Stimulated activated effector memory CD8-positive, alpha-beta T cell treated with anti-CD3 and anti-CD28 coated beads, Interleukin-12 subunit alpha, Interleukin-12 subunit beta, amount 100 ng/mL, for 72 hours (primary cell): ENCODE measurements at regions not wholly inside any gene's neighbourhood (a gene's known extent, or its start where the extent isn't known, plus 50 kb on each side); places are given as distances from the start of the nearest gene placed in this dataset.

Experiments used
- ATAC-seq: fragments of 150-1000 bp; cut with Tn5 transposase; 2 replicates; pipeline ENCODE4 v1.10.0; 2021
- DNase-seq, 2 donors: peaks; one replicate each; pipeline ENCODE4 v3.0.0; 2021 to 2022; ENCODE audit warnings: low spot score in 2 of 2
- H3K27ac Mint-ChIP-seq: one replicate; pipeline ENCODE4 v1.8.0; 2022; ENCODE audit warnings: mild to moderate bottlenecking, mixed read lengths
- H3K36me3 Mint-ChIP-seq: one replicate; pipeline ENCODE4 v1.8.0; 2022; ENCODE audit warnings: mild to moderate bottlenecking, mixed read lengths
- H3K4me1 Mint-ChIP-seq: one replicate; pipeline ENCODE4 v1.8.0; 2022; ENCODE audit warnings: mixed read lengths
- H3K4me3 Mint-ChIP-seq: one replicate; pipeline ENCODE4 v1.8.0; 2022; ENCODE audit warnings: mild to moderate bottlenecking, mixed read lengths
- H3K9me3 Mint-ChIP-seq: one replicate; pipeline ENCODE4 v1.8.0; 2022; ENCODE audit warnings: mixed read lengths

DNA sequence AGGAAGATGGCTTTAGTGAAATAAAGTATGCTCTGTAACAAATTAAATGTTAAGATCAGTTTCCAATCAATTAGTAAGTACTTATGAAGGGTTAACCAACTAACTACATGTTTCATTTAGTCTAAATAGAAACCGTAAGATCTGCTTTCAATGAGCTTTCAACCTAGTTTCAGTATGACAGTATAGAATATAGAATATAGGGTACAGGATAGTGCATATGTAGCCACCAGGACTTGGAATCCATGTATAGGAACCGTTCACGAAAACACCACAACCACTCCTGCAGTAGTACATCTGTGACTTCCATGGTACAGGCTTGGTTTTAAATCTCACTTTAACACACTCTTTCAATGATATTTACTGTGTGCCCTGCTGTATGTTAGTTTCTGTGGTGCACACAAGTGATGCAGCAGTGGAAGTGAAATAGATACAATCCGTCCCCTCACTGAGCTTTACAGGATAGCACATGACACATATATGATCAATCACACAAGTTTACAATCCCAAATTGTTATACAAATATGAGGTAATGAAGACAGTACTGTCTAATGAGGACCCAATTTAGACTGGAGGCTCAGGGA, 479.7 kb upstream of the MARCKS start:
- no peaks in the 10 kb centered on the region for H3K4me1 Mint-ChIP-seq
- peak; percentile 13 for ATAC-seq
- H3K27ac Mint-ChIP-seq = no peak overlapping the region
- no peak for DNase-seq
- H3K4me3 Mint-ChIP-seq = no peak overlapping the region
- H3K36me3 Mint-ChIP-seq = no peaks in the 10 kb centered on the region
- H3K9me3 Mint-ChIP-seq = no peaks in the 10 kb centered on the region

DNA sequence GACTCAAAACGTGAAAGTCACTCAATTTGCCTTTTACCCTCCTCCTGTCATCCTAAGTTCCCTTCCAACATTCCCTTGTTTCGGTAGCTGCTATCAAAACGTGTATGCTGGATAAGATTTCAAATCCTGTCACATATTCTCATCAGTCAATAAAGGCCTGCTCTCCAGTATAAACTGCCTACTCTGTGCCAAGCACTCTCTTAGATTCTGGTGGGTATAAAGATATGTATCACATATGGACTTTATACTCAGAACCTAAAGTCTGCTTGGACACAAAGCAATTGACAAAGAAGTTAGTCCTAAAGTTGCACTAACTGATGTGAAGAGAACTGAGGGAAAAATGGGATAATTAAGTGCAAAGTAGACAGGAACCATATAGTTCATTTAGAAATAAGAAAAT, 476.6 kb upstream of the MARCKS start:
- no peak overlapping the region for H3K4me3 Mint-ChIP-seq
- no peaks in the 10 kb centered on the region for H3K36me3 Mint-ChIP-seq
- no peak overlapping the region for H3K27ac Mint-ChIP-seq
- ATAC-seq (no peak), DNase-seq (no peak)
- no peaks in the 10 kb centered on the region for H3K4me1 Mint-ChIP-seq
- no peaks in the 10 kb centered on the region for H3K9me3 Mint-ChIP-seq

DNA sequence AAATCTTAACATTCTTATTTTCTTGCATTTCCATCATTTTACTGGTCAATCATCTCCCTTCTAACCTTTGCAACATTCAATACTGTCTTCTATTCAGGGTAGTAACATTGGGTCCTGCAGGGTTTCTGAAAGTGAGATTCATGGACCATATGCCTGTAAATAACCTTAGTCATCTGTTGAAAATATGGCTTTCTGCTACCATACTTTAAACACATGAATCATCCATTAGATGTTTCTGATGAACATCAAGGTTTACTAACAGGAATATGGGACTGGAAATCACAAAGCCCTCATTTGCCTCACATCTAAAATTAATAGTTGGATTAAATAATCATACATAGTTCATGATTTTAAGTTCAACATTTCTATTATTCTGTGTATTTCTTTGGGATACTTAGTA, 475.9 kb upstream of the MARCKS start:
- no peaks in the 10 kb centered on the region for H3K36me3 Mint-ChIP-seq
- ATAC-seq (no peak), DNase-seq (no peak)
- no peaks in the 10 kb centered on the region for H3K9me3 Mint-ChIP-seq
- H3K27ac Mint-ChIP-seq = no peak overlapping the region
- no peak overlapping the region for H3K4me3 Mint-ChIP-seq
- no peaks in the 10 kb centered on the region for H3K4me1 Mint-ChIP-seq

DNA sequence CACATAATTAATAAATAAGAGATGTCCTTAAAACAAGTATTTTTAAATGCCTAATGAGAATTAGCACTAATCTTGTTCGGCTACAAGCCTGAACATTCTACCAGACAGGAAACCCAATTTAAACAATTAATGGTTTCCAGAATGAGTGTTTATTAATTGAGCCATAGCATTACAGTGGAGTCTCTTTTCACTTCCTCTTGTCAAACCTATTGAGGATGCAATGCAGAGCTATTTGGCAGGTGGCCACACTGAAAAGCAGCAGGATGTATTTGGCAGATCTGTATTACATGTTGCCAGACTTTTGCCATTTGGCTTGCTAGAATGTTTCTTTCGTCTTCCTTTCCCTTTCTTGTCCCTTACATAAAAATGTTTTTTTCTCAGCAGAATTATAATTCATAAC, 475.2 kb upstream of the MARCKS start:
- H3K9me3 Mint-ChIP-seq = no peaks in the 10 kb centered on the region
- no peak for DNase-seq
- no peaks in the 10 kb centered on the region for H3K4me1 Mint-ChIP-seq
- no peak overlapping the region for H3K4me3 Mint-ChIP-seq
- no peaks in the 10 kb centered on the region for H3K36me3 Mint-ChIP-seq
- ATAC-seq = no peak
- no peak overlapping the region for H3K27ac Mint-ChIP-seq

DNA sequence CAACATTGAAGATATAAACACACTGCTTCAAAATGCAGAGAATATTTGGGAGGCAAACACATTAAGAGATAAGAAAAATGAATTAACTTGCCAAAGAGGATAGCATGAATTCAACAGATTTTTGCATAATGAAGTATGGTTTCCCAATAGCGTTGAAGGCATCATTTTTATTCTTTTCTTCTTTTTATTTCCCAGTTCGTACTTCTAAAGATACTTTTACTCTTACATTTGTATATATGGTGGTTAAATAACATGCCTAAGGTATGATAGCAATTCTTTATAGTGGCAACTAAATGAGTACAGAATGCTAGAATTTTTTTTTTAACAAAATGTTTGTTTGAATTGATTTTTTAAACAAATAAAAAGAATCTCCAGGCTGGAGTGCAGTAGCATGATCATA, 473.4 kb upstream of the MARCKS start:
- no peaks in the 10 kb centered on the region for H3K4me1 Mint-ChIP-seq
- H3K4me3 Mint-ChIP-seq = no peak overlapping the region
- ATAC-seq (no peak), DNase-seq (no peak)
- H3K27ac Mint-ChIP-seq = no peak overlapping the region
- no peaks in the 10 kb centered on the region for H3K9me3 Mint-ChIP-seq
- no peaks in the 10 kb centered on the region for H3K36me3 Mint-ChIP-seq

DNA sequence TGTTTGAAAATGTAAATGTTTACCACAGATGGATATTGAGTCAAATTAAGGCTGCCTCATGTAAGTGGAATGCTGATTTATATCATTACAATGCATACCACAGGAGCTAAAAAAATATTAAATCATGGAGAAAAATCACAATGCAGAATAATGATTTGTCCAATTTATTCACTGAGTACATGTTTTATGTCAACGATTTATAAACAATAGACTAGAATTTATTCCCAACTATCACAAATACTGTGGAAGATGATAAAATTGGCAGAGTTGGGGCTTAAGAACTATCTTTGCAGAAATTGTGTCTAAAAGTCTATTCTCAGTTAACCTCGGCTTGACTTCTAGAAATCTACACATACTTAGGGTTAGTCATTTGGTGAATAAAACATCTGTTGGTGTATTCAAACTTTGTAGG, 472.1 kb upstream of the MARCKS start:
- ATAC-seq = no peak
- H3K9me3 Mint-ChIP-seq = no peaks in the 10 kb centered on the region

DNA sequence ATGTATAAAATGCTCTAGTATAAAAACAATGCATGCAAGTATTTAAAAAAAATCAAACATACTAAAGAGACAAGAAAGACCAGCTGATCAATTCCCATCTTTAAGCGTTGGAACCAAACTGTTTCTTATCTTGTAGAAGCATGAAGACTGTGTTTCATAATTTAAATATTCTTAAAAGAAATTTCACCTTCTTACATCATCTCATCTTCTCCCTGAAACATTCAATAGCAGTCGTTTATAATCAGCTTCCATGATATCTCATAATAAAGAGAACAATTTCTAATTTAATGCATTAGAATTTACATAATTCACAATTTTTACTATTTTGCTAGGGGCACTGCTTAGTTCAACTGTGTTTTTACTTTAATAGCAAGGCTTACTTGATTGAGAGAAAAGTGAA, 468.1 kb upstream of the MARCKS start:
- DNase-seq (no peak), ATAC-seq (no peak)
- Mint-ChIP-seq H3K4me3 (no peak overlapping the region), H3K36me3 (no peaks in the 10 kb centered on the region), H3K4me1 (no peaks in the 10 kb centered on the region), H3K27ac (no peak overlapping the region), H3K9me3 (no peaks in the 10 kb centered on the region)

More for the DNA sequence above, 472.1 kb upstream of the MARCKS start:
- no peak for DNase-seq
- Mint-ChIP-seq H3K27ac (no peak overlapping the region), H3K4me1 (no peaks in the 10 kb centered on the region), H3K36me3 (no peaks in the 10 kb centered on the region), H3K4me3 (no peak overlapping the region)

DNA sequence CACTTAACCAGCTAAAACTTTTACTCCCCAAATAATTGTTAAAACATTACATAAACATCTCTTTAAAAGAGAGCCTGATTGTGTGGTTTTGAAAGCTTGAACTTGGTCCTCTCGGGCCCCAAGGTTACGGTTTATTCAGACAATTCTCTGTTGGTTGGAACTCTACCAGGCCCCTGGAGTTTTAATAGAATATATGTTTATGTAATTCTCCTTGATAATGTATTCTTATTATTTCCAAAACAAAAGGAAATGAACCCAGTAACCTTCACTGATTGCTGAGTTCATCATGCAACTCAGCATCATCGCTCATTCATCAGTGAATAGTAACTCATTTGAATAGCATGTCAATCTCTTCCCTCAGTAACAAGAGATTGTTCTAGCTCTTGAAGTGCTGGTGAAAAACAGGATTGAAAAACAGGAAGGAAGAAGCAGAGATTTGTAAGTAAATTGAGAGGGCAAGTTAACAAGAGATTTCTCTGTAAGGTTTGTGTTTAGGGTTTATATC, 464.5 kb upstream of the MARCKS start:
- no peak for ATAC-seq
- Mint-ChIP-seq H3K4me3 (no peak overlapping the region), H3K9me3 (no peaks in the 10 kb centered on the region), H3K4me1 (no peaks in the 10 kb centered on the region), H3K27ac (no peak overlapping the region), H3K36me3 (no peaks in the 10 kb centered on the region)
- DNase-seq = no peak

DNA sequence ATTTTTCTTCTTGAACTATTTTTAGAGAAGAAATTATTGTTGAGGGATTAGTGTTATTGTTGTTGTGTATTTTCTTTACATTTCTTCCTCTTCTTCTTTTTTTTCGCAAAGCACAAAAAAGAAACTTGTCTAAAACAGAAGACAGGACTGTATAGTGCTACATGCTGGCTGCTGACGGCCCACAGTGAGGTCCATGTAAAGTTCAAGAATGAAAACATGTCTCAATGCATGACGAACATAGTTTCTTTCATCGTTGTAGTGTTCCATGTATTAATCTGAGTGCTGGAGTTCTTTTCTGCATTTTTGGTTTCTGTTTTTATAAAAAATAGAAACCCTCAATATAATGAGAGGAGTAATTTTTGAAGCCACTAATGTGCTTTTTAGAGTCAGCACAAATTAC, 462.9 kb upstream of the MARCKS start:
- Mint-ChIP-seq H3K4me3 (no peak overlapping the region), H3K4me1 (no peaks in the 10 kb centered on the region), H3K36me3 (no peaks in the 10 kb centered on the region), H3K9me3 (no peaks in the 10 kb centered on the region), H3K27ac (no peak overlapping the region)
- ATAC-seq = no peak
- no peak for DNase-seq

DNA sequence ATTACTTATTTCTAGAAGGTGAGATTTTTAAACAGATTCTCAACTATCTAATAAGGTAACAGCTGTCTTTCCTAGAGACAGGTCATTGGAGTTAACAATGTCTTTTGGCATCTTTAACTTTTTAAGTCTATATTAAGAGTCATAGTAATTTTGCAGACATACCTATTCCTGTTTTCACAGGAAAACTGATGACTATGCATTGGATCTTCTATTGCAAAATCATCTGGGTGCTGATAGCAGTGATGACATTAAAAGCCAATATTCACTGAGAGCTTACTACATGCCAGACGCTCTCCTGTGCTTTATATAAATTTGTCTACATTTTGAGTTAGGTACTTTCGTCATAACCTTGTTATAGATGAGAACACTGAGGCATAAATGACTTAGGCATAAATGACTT, 462.4 kb upstream of the MARCKS start:
- H3K9me3 Mint-ChIP-seq = no peaks in the 10 kb centered on the region
- no peak overlapping the region for H3K27ac Mint-ChIP-seq
- H3K36me3 Mint-ChIP-seq = no peaks in the 10 kb centered on the region
- ATAC-seq (no peak), DNase-seq (no peak)
- H3K4me3 Mint-ChIP-seq = no peak overlapping the region
- H3K4me1 Mint-ChIP-seq = no peaks in the 10 kb centered on the region

DNA sequence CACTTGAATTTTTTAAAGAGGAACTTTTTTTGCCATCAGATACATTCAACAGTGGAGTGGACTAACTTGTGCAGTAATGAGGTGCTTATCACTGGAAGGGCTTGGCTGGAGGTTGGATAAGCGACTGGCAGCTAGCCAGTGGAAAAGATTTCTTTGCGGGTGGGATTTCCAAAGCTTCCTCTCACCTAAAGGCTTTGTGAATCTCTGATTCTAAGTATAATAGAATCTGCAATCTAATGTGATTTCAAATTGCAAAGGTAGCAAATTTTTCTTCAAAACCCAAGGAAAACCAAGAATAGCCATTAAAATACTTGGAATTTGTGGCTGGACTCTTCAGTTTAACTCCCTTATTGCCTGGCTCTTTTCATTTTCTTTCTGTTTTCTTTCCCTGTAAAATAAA, 460.4 kb upstream of the MARCKS start:
- Mint-ChIP-seq H3K27ac (no peak overlapping the region), H3K9me3 (no peaks in the 10 kb centered on the region), H3K36me3 (no peaks in the 10 kb centered on the region), H3K4me3 (no peak overlapping the region), H3K4me1 (no peaks in the 10 kb centered on the region)
- DNase-seq (no peak), ATAC-seq (no peak)

DNA sequence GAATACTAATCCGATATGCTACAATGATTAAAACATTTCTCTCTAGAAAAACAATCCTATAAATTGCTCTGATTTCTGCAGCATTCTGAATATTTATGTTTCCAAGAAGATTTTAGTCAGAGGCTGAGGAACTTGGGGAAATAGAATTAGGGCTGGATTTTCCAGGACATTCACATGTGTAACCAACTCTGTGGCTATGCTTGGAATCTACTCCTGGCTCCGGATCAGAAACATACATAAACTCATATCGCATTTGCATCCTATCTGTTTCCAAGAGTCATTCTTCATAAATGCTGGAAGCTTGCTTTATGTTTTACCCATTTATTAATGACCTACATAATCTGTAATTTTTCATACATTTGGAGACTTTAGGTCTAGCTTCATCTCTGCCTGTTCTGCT, 459.9 kb upstream of the MARCKS start:
- DNase-seq (no peak), ATAC-seq (no peak)
- no peak overlapping the region for H3K4me3 Mint-ChIP-seq
- no peak overlapping the region for H3K27ac Mint-ChIP-seq
- H3K36me3 Mint-ChIP-seq = no peaks in the 10 kb centered on the region
- H3K4me1 Mint-ChIP-seq = no peaks in the 10 kb centered on the region
- no peaks in the 10 kb centered on the region for H3K9me3 Mint-ChIP-seq

DNA sequence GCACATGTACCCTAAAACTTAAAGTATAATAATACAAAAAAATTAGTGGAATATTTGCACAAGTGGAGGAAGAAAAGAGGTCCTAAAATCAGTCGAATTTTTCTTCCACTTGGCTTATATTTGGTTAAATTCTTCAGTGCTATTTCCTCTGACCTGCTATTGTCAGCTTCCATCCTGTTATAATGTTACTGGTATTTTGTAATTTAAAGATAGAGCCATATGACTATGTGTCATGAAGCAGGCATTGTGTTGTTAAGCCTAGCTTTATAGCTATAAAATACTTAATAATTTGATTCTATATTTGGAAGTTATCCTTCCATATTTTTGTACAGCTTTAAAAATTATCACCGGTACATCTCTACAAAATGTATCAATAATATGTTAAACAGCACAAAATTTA, 455.9 kb upstream of the MARCKS start:
- Mint-ChIP-seq H3K4me3 (no peak overlapping the region), H3K36me3 (no peaks in the 10 kb centered on the region), H3K4me1 (no peaks in the 10 kb centered on the region), H3K27ac (no peak overlapping the region), H3K9me3 (peaks cover 3% of the 10 kb centered on the region)
- DNase-seq (no peak), ATAC-seq (no peak)

DNA sequence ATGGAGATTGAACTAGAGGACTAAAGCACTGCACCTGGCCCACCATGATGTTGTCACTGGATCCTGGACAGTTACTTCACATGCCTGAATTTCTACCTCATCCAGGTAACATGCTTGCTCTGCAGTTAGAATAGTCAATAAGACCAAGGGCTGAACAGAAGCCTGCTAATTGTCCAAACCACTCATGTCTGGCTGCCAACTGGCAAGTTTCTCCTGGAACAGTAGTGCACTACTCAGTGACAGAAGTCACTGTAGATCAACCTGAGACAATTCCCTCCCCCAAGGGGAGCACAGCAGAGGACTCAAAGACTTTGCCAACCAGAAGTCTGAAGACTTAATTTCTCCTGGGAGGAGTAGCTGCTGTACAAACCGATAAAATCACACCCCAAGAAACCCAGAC, 454.6 kb upstream of the MARCKS start:
- ATAC-seq (no peak), DNase-seq (no peak)
- H3K4me1 Mint-ChIP-seq = no peaks in the 10 kb centered on the region
- no peak overlapping the region for H3K27ac Mint-ChIP-seq
- peaks cover 3% of the 10 kb centered on the region for H3K9me3 Mint-ChIP-seq
- H3K36me3 Mint-ChIP-seq = no peaks in the 10 kb centered on the region
- H3K4me3 Mint-ChIP-seq = no peak overlapping the region

DNA sequence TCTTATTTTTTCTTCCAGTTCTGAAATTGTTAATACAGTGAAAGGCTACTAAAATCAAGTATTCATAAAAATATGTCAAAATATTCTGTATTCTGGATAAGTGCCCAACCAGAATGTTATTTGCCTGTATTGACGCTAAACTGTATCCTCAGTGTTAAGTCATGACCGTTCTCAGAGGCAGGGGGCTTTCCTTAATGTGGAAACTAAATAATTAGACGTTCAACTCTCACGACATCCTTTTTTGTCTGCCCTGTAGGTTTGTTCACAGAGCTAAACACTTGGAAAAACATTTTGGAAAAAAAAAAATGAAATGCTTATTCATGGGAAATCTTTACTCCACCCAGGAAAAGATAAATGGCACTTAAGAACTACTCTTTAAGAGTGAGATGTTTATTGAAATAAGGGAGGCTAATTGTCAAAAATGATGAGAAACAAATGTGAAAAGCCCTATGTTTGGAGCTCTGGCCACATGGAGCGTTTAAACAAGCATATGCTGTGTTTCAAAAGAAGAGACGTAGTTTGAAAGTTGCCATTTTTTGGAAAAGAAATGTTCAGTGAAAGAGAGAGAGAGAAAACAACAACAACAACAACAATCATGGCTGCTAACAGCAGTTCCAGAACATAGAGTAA, 453.1 kb upstream of the MARCKS start:
- no peak for ATAC-seq
- Mint-ChIP-seq H3K4me1 (no peaks in the 10 kb centered on the region), H3K4me3 (no peak overlapping the region), H3K9me3 (peaks cover 3% of the 10 kb centered on the region), H3K27ac (no peak overlapping the region), H3K36me3 (no peaks in the 10 kb centered on the region)
- no peak for DNase-seq

DNA sequence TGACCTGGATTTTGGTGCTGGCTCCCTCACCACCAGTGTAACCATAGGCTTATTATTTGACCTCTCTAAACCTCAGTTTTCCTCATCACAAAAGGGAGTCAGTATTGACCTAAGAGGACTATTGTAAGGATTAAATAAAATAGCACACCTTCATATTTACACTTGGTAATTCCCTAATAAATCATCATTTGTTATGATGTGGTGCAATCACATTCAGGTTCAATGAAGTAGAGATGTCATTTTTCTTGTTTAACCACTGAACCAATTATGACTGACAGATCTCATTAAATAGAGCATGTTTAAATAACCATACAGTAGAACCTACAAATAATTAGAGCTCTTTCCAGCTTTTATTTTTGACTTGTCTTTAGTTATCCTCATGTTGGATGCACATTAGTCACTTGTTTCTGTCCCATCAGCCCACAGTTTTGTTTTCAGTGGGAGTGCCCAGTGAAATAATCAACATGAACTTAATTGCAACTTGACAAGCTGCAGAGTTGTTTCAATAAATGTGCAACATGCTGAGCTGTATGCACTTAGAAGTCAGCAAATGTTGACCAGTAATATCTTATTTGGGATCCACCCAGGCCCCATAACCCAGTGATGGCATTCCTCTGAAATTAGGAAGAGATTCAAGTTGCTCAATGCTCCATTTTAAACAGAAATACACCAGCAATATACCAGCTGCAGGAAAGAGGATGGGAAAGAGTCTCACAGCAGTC, 451.7 kb upstream of the MARCKS start:
- no peak for ATAC-seq
- no peaks in the 10 kb centered on the region for H3K4me1 Mint-ChIP-seq
- no peaks in the 10 kb centered on the region for H3K36me3 Mint-ChIP-seq
- no peak overlapping the region for H3K4me3 Mint-ChIP-seq
- H3K9me3 Mint-ChIP-seq = peaks cover 3% of the 10 kb centered on the region
- H3K27ac Mint-ChIP-seq = no peak overlapping the region
- DNase-seq = no peak
